22Rv1 (cell line): ENCODE measurements at regions not wholly inside any gene's neighbourhood (a gene's known extent, or its start where the extent isn't known, plus 50 kb on each side); places are given as distances from the start of the nearest gene placed in this dataset.

Experiments
- CTCF ChIP-seq: fragments of 450-650 bp; IDR thresholded peaks from 2 replicates; pipeline ENCODE4 v1.5.1; 2017; ENCODE audit warnings: mild to moderate bottlenecking
- ZFX ChIP-seq: fragments of 450-650 bp; IDR thresholded peaks from 2 replicates; pipeline ENCODE4 v1.6.1; 2017; ENCODE audit warnings: antibody characterized with exemption, borderline replicate concordance

- TF ChIP-seq CTCF (no peak), ZFX (no peak)
Measured at GRCh38 chr1:90187323-90187585, 192.3 kb downstream of the ZNF326 start.
